ENCODE measurements at regions not wholly inside any gene's neighbourhood (a gene's known extent, or its start where the extent isn't known, plus 50 kb on each side); places are given as distances from the start of the nearest gene placed in this dataset.

DNA sequence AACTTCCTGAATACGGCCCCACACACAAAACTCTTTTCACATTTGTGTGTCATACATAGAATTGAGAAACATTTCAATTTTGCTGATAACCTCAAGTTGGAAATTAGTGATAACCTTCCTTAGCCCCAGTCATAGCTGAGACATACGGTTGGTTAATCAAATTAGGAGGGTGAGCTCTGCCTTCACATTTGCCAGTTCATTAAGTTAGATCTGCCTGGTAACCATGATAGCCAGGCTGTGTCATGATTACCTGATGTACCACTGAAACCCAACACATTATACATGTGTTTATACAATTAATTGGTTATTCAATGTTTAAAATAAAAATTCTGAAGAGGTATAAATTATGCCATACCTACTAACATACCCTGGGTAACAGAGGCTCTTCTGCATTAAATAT lies 60.8 kb upstream of the RAB11FIP2 start:
- no peak for DNase-seq (ENCODE audit: low read depth)

DNA sequence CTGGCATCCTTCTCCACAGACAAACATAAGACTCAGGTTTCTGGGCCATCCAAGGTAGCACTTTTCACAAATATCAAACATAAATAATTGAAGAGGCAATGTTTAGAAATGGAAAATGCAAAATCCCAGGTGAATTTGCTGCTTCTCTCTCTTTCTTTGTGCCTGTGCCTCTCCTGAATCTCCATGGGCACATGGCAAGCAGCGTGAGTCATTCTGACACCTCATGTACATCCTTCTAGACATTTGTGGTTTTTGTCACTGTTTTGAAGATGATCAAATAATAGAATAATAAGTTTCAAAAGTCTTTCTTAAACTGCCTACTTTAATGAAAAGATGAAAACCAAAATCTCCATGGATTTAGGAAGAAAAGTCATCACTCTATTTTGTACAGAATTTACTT lies 60.3 kb upstream of the RAB11FIP2 start:
- DNase-seq (ENCODE audit: low read depth) = peak; percentile 3

DNA sequence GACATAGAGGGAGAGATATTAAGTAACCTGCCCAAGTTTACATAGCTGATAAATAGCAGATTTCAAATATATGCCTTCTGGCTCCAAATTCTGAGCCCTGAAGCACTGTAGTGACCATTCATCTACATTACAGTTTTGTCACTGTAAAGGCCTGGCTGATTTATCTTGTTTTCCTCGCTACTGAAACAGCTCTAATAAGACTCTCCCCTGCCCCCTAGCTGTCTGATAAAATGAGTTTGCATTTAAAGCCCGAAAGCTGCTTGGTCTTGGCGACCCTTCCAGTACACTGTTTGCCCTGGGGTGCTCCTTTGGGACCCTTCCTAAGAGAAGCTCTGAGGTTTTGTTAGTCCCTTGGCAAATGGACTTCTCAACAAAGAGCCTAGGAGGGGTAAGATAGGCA lies 59.7 kb upstream of the RAB11FIP2 start:
- peak; percentile 27 for DNase-seq (ENCODE audit: low read depth)

DNA sequence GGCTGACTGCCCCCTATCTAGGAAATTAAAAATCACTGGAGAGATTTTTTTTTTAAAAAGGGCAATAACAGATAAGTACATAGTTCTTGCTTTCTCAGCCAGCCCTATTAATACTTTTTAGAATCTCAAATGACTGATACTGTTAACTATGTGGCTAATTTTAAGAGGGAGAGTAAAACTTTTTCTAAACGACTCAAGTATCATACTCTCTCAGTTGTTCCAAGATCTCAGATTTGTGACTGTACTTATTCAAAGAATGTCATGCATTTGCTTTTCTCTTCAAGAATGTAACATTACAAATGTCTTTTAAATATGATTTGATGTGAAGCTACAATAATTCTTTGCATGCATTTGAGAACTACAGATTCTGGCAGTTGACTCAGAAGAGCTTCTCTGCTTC lies 55.4 kb upstream of the RAB11FIP2 start:
- no peak for DNase-seq (ENCODE audit: low read depth)

DNA sequence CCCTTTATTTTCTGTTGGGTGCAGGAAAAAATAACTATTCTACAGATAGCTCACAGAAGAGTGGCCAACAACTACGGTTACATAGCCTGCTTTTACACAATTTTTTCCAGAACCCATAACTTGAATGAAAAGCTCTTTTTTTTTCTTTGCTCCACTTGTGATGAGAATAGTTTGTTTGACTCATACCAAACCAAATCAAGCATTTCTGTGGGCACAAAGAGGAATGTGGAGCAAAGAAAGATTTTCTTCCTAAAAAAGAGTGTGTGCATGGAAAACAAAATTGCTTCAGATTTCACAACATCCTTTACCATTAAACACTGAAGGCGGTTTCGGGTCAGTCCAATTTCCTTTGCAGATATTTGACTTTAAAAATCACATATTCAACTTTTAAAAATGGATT lies 54.8 kb upstream of the RAB11FIP2 start:
- DNase-seq (ENCODE audit: low read depth) = peak; percentile 14

All from LHCN-M2 (cell line).